ENCODE measurements at regions not wholly inside any gene's neighbourhood (a gene's known extent, or its start where the extent isn't known, plus 50 kb on each side); places are given as distances from the start of the nearest gene placed in this dataset.

GRCh38 chr2:12044857-12045256 lies 298.4 kb downstream of the LPIN1 start:
- Histone ChIP-seq H3K4me1 (no peaks in the 10 kb centered on the region), H3K9me3 (no peaks in the 10 kb centered on the region), H3K4me3 (replicated peaks in 1 of 3) (no peak overlapping the region), H3K36me3 (no peaks in the 10 kb centered on the region), H3K27ac (no peak overlapping the region), H3K27me3 (no peaks in the 10 kb centered on the region)
- TF ChIP-seq CTCF (IDR thresholded peaks at IDR 0.05) (no peak), POLR2A (IDR thresholded peaks at IDR 0.05) (no peak)
- WGBS, 2 donors, result 75 to 83% methylated on average over 8 of the region's 8 CpGs
- intact Hi-C loops (cut with DNase I), result no loop called here
- no peak for DNase-seq

- H3K9me3 ChIP-seq, result no peaks in the 10 kb centered on the region
- no peaks in the 10 kb centered on the region for H3K27me3 ChIP-seq
- WGBS, 2 donors, result 86 to 88% methylated on average over 9 of the region's 9 CpGs
- intact Hi-C loops (cut with DNase I), result no loop called here
- TF ChIP-seq POLR2A (IDR thresholded peaks at IDR 0.05) (no peak), CTCF (IDR thresholded peaks at IDR 0.05) (no peak)
- H3K27ac ChIP-seq, result no peak overlapping the region
- no peak for DNase-seq
- H3K4me3 ChIP-seq (replicated peaks in 1 of 3), result no peak overlapping the region
- H3K36me3 ChIP-seq, result no peaks in the 10 kb centered on the region
- H3K4me1 ChIP-seq, result no peaks in the 10 kb centered on the region
Observed at GRCh38 chr2:12045864-12046291, 299.4 kb downstream of the LPIN1 start.

- no peaks in the 10 kb centered on the region for H3K9me3 ChIP-seq
- no peak for DNase-seq
- intact Hi-C loops (cut with DNase I), result no loop called here
- H3K4me1 ChIP-seq, result no peaks in the 10 kb centered on the region
- H3K4me3 ChIP-seq (replicated peaks in 1 of 3), result no peak overlapping the region
- whole genome bisulfite sequencing, 2 donors, result 82 to 85% methylated on average over 4 of the region's 4 CpGs
- no peaks in the 10 kb centered on the region for H3K27me3 ChIP-seq
- TF ChIP-seq POLR2A (IDR thresholded peaks at IDR 0.05) (no peak), CTCF (IDR thresholded peaks at IDR 0.05) (no peak)
- H3K27ac ChIP-seq, result no peak overlapping the region
- no peaks in the 10 kb centered on the region for H3K36me3 ChIP-seq
Observed at GRCh38 chr2:12046641-12047040, 300.2 kb downstream of the LPIN1 start.

GRCh38 chr2:12047761-12048160 lies 301.3 kb downstream of the LPIN1 start:
- no peaks in the 10 kb centered on the region for H3K27me3 ChIP-seq
- no peak for DNase-seq
- H3K9me3 ChIP-seq, result no peaks in the 10 kb centered on the region
- TF ChIP-seq POLR2A (IDR thresholded peaks at IDR 0.05), result no peak
- no peak for TF ChIP-seq CTCF (IDR thresholded peaks at IDR 0.05)
- no peaks in the 10 kb centered on the region for H3K36me3 ChIP-seq
- H3K27ac ChIP-seq, result no peak overlapping the region
- no peak overlapping the region for H3K4me3 ChIP-seq (replicated peaks in 1 of 3)
- intact Hi-C loops (cut with DNase I), result no loop called here
- no peaks in the 10 kb centered on the region for H3K4me1 ChIP-seq

- Histone ChIP-seq H3K36me3 (no peaks in the 10 kb centered on the region), H3K9me3 (no peaks in the 10 kb centered on the region), H3K27ac (no peak overlapping the region), H3K4me3 (replicated peaks in 1 of 3) (no peak overlapping the region), H3K4me1 (no peaks in the 10 kb centered on the region), H3K27me3 (no peaks in the 10 kb centered on the region)
- no peak for DNase-seq
- intact Hi-C loops (cut with DNase I), result no loop called here
- 67 to 81% methylated on average over 3 to 4 of the region's 4 CpGs for WGBS, 2 donors
- TF ChIP-seq CTCF (IDR thresholded peaks at IDR 0.05) (no peak), POLR2A (IDR thresholded peaks at IDR 0.05) (no peak)
Observed at GRCh38 chr2:12048550-12048949, 302.1 kb downstream of the LPIN1 start.
